ENCODE measurements at regions not wholly inside any gene's neighbourhood (a gene's known extent, or its start where the extent isn't known, plus 50 kb on each side); places are given as distances from the start of the nearest gene placed in this dataset.

DNA sequence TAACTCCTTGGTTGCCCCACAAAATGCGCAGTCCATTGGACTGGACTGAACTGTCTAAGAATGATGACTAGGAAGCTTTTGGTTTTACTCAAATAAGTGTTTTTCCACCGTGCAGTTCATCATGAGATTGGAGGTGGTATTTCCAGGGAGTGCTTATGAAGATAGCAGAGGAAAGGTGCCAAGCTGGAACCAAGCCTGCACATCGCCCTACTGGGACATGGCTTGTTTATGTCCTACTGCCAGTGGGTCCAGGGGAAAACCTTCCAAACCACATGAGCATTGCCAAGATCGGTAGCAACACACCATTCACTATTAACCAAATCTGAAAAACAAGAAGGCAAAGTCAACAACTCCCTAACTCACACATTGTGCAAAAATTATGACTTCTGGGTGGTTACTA is 54.7 kb upstream of the DSCAM start:
- H3K4me3 ChIP-seq (ENCODE audit: low read length, poor library complexity, severe bottlenecking), result no peak overlapping the region
- H3F3A ChIP-seq (ENCODE audit: low read depth), result no peaks in the 10 kb centered on the region
- H2AFZ ChIP-seq (ENCODE audit: low read length), result no peak overlapping the region
- H3K9ac ChIP-seq (ENCODE audit: low read depth, low read length, poor library complexity, severe bottlenecking), result no peak overlapping the region
- no peaks in the 10 kb centered on the region for H3K4me1 ChIP-seq (ENCODE audit: insufficient read depth, low read length, poor library complexity, severe bottlenecking)
- no peaks in the 10 kb centered on the region for H4K20me1 ChIP-seq (ENCODE audit: insufficient read depth, low read length, poor library complexity, severe bottlenecking)
- H3K79me2 ChIP-seq (ENCODE audit: insufficient read depth, low read length), result no peaks in the 10 kb centered on the region
- no peaks in the 10 kb centered on the region for H3K9me2 ChIP-seq (replicated peaks; ENCODE audit: low read depth, low read length)
- no peak overlapping the region for H3K4me2 ChIP-seq (ENCODE audit: low read depth, low read length, poor library complexity, severe bottlenecking)
- no peaks in the 10 kb centered on the region; the same call in 1 of the 2 replicates for H3K9me3 ChIP-seq (ENCODE audit: insufficient read depth, low read depth, low read length)
- H3K36me3 ChIP-seq (ENCODE audit: insufficient read depth, low read length), result no peaks in the 10 kb centered on the region
- TF ChIP-seq, protein P1, sequence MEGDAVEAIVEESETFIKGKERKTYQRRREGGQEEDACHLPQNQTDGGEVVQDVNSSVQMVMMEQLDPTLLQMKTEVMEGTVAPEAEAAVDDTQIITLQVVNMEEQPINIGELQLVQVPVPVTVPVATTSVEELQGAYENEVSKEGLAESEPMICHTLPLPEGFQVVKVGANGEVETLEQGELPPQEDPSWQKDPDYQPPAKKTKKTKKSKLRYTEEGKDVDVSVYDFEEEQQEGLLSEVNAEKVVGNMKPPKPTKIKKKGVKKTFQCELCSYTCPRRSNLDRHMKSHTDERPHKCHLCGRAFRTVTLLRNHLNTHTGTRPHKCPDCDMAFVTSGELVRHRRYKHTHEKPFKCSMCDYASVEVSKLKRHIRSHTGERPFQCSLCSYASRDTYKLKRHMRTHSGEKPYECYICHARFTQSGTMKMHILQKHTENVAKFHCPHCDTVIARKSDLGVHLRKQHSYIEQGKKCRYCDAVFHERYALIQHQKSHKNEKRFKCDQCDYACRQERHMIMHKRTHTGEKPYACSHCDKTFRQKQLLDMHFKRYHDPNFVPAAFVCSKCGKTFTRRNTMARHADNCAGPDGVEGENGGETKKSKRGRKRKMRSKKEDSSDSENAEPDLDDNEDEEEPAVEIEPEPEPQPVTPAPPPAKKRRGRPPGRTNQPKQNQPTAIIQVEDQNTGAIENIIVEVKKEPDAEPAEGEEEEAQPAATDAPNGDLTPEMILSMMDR (conservative IDR thresholded peaks at IDR 0.05; ENCODE audit: low read length), result no peak
- no peak for TF ChIP-seq EZH2phosphoT487 (IDR thresholded peaks at IDR 0.05; ENCODE audit: borderline replicate concordance)
- H3K27me3 ChIP-seq (ENCODE audit: insufficient read depth, low read length, poor library complexity, severe bottlenecking), result no peaks in the 10 kb centered on the region

DNA sequence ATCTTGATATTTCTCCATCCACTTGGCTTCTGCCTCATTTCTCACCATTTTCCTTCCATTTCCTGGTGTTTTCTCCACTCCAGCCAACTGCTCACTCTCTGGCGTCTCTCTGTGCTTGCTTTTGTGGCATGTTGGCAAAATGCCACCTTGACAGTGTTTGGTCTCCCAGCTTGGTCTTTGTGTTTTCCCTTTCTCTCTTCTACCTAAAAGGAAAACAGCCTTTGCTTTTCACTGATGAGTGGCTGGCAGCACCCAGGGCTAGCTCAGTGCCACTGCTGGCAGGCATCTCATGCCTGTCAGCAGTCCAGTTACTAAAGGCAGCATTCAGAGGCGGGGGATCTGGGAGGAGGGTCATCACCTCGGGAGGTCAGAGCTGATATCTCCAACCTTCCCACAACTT is 55.3 kb upstream of the DSCAM start:
- no peak overlapping the region for H3K9ac ChIP-seq (ENCODE audit: low read depth, low read length, poor library complexity, severe bottlenecking)
- no peaks in the 10 kb centered on the region for H3K27me3 ChIP-seq (ENCODE audit: insufficient read depth, low read length, poor library complexity, severe bottlenecking)
- H3K9me2 ChIP-seq (replicated peaks; ENCODE audit: low read depth, low read length), result no peaks in the 10 kb centered on the region
- H3K9me3 ChIP-seq (ENCODE audit: insufficient read depth, low read depth, low read length), result no peaks in the 10 kb centered on the region; the same call in 1 of the 2 replicates
- H3K4me3 ChIP-seq (ENCODE audit: low read length, poor library complexity, severe bottlenecking), result no peak overlapping the region
- H3K79me2 ChIP-seq (ENCODE audit: insufficient read depth, low read length), result no peaks in the 10 kb centered on the region
- H3K36me3 ChIP-seq (ENCODE audit: insufficient read depth, low read length), result no peaks in the 10 kb centered on the region
- no peaks in the 10 kb centered on the region for H4K20me1 ChIP-seq (ENCODE audit: insufficient read depth, low read length, poor library complexity, severe bottlenecking)
- no peak overlapping the region for H3K4me2 ChIP-seq (ENCODE audit: low read depth, low read length, poor library complexity, severe bottlenecking)
- H3F3A ChIP-seq (ENCODE audit: low read depth), result no peaks in the 10 kb centered on the region
- no peaks in the 10 kb centered on the region for H3K4me1 ChIP-seq (ENCODE audit: insufficient read depth, low read length, poor library complexity, severe bottlenecking)
- TF ChIP-seq, protein P1 (conservative IDR thresholded peaks at IDR 0.05; ENCODE audit: low read length), result no peak
- no peak for TF ChIP-seq EZH2phosphoT487 (IDR thresholded peaks at IDR 0.05; ENCODE audit: borderline replicate concordance)
- H2AFZ ChIP-seq (ENCODE audit: low read length), result no peak overlapping the region

DNA sequence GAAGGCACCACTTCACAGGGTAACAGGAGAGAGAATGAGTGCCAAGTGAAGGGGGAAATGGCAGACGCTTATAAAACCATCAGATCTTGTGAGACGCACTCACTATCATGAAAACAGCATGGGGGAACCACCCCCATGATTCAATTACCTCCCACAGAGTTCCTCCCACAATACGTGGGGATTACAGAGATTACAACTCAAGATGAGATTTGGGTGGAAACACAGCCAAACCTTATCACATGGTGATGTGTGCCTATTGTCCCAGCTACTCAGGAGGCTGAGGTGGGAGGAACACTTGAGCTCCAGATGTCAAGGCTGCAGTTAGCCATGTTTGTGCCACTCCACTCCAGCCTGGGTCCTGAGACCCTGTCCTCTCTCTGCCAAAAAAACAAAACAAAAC is 56.0 kb upstream of the DSCAM start:
- Histone ChIP-seq H3K9me3 (ENCODE audit: insufficient read depth, low read depth, low read length) (no peaks in the 10 kb centered on the region; the same call in 1 of the 2 replicates), H3F3A (ENCODE audit: low read depth) (no peaks in the 10 kb centered on the region), H3K4me2 (ENCODE audit: low read depth, low read length, poor library complexity, severe bottlenecking) (no peak overlapping the region), H3K36me3 (ENCODE audit: insufficient read depth, low read length) (no peaks in the 10 kb centered on the region), H2AFZ (ENCODE audit: low read length) (no peak overlapping the region), H3K4me3 (ENCODE audit: low read length, poor library complexity, severe bottlenecking) (no peak overlapping the region), H3K4me1 (ENCODE audit: insufficient read depth, low read length, poor library complexity, severe bottlenecking) (no peaks in the 10 kb centered on the region), H3K9ac (ENCODE audit: low read depth, low read length, poor library complexity, severe bottlenecking) (no peak overlapping the region), H3K27me3 (ENCODE audit: insufficient read depth, low read length, poor library complexity, severe bottlenecking) (no peaks in the 10 kb centered on the region), H3K9me2 (replicated peaks; ENCODE audit: low read depth, low read length) (no peaks in the 10 kb centered on the region), H3K79me2 (ENCODE audit: insufficient read depth, low read length) (no peaks in the 10 kb centered on the region), H4K20me1 (ENCODE audit: insufficient read depth, low read length, poor library complexity, severe bottlenecking) (no peaks in the 10 kb centered on the region)
- no peak for TF ChIP-seq EZH2phosphoT487 (IDR thresholded peaks at IDR 0.05; ENCODE audit: borderline replicate concordance)
- TF ChIP-seq, protein P1 (conservative IDR thresholded peaks at IDR 0.05; ENCODE audit: low read length), result no peak
